Kidney (tissue), 13 donors: ENCODE measurements at regions not wholly inside any gene's neighbourhood (a gene's known extent, or its start where the extent isn't known, plus 50 kb on each side); places are given as distances from the start of the nearest gene placed in this dataset.
"Not testable (repeated sequence)": the region's sequence is repeated elsewhere in the genome, so short reads cannot be mapped to it uniquely, and the experiment has no call there.

ENCODE experiments used
- DNase-seq, 5 donors: peaks; one replicate each; pipeline ENCODE4 v3.0.0-alpha.2; 2013 to 2020
- FAIRE-seq: peaks from 2 replicates; lab custom pipeline; 2012; peaks lifted over from hg19 to GRCh38; lab: Jason Lieb, UNC
- H3K27ac ChIP-seq, 2 donors: one replicate each; pipeline ENCODE4 v1.7.0; 2013; ENCODE audit warnings: low read depth in 2 of 2, low read length in 2 of 2, inconsistent platforms in 1 of 2
- H3K27me3 ChIP-seq: one replicate; pipeline ENCODE4 v1.7.1; 2013; ENCODE audit warnings: low read length, inconsistent platforms; ENCODE audit not compliant: control insufficient read depth, insufficient read depth
- H3K36me3 ChIP-seq, 3 donors: one replicate each; pipeline versions ENCODE4 v1.7.0 to v1.7.1; 2013; ENCODE audit warnings: low read length in 3 of 3, control low read depth in 1 of 3, inconsistent platforms in 1 of 3; ENCODE audit not compliant: insufficient read depth in 3 of 3, control insufficient read depth in 2 of 3
- H3K4me1 ChIP-seq, 3 donors: one replicate each; pipeline versions ENCODE4 v1.7.0 to v1.7.1; 2013; ENCODE audit warnings: low read length in 3 of 3, inconsistent platforms in 1 of 3, low read depth in 1 of 3; ENCODE audit not compliant: control insufficient read depth in 2 of 3, insufficient read depth in 2 of 3
- H3K4me3 ChIP-seq, 3 donors: one replicate each; pipeline versions ENCODE4 v1.7.0 to v1.8.1; 2013; ENCODE audit warnings: low read length in 3 of 3, control low read depth in 1 of 3, inconsistent platforms in 1 of 3
- H3K9ac ChIP-seq, 3 donors: one replicate each; pipeline versions ENCODE4 v1.7.0 to v1.7.1; 2013; ENCODE audit warnings: low read length in 3 of 3, control low read depth in 1 of 3, inconsistent platforms in 1 of 3
- H3K9me3 ChIP-seq, 3 donors: one replicate each; pipeline versions ENCODE4 v1.7.0 to v1.7.1; 2013; ENCODE audit warnings: low read length in 3 of 3, control low read depth in 1 of 3, inconsistent platforms in 1 of 3; ENCODE audit not compliant: control insufficient read depth in 2 of 3, insufficient read depth in 1 of 3
- CTCF ChIP-seq: IDR thresholded peaks from 3 replicates; pipeline ENCODE4 v1.5.1; 2012; ENCODE audit warnings: mild to moderate bottlenecking, moderate library complexity, borderline replicate concordance; ENCODE audit not compliant: insufficient read depth; ENCODE audit errors: extremely low read depth
- intact Hi-C: fragments of 100-400 bp; cut with DNase I; formaldehyde crosslinking; loops from one replicate; pipeline ENCODE4 v1.11.1; 2022
- donor health status: control.
- donor health status: control.
- donor health status: control.
- donor health status: control.
- donor health status: control.
- donor health status: DM: yes; HTN: yes; CAD: no.
- donor health status: Normal renal cell carcinoma (clear cell type).

- no peaks in the 10 kb centered on the region for H3K27me3 ChIP-seq
Measured at GRCh38 chr2:65913813-65914212, 481.4 kb upstream of the SPRED2 start.

GRCh38 chr2:65901756-65902155, 469.4 kb upstream of the SPRED2 start:
- no peak for FAIRE-seq
- no peak for TF ChIP-seq CTCF
- Histone ChIP-seq H3K9me3 (peaks cover 0 to 4% (median 0%) of the 10 kb centered on the region in 3 donors), H3K27ac (no peak overlapping the region), H3K27me3 (no peaks in the 10 kb centered on the region), H3K4me1 (no peaks in the 10 kb centered on the region), H3K9ac (no peak overlapping the region), H3K36me3 (no peaks in the 10 kb centered on the region), H3K4me3 (no peak overlapping the region)
- no peak for DNase-seq
- intact Hi-C loops: no loop called here

More at GRCh38 chr2:65913813-65914212, 481.4 kb upstream of the SPRED2 start:
- no peak overlapping the region for H3K9ac ChIP-seq
- DNase-seq: no peak
- FAIRE-seq: no peak
- no peak overlapping the region for H3K4me3 ChIP-seq
- H3K9me3 ChIP-seq: no peaks in the 10 kb centered on the region
- H3K4me1 ChIP-seq: no peaks in the 10 kb centered on the region
- H3K36me3 ChIP-seq: no peaks in the 10 kb centered on the region
- no peak overlapping the region for H3K27ac ChIP-seq
- intact Hi-C loops: no loop called here
- TF ChIP-seq CTCF: no peak

- no peaks in the 10 kb centered on the region for H3K36me3 ChIP-seq
- TF ChIP-seq CTCF: no peak
Measured at GRCh38 chr2:65896446-65896845, 464.0 kb upstream of the SPRED2 start.

GRCh38 chr2:65890131-65890530, 457.7 kb upstream of the SPRED2 start:
- H3K27ac ChIP-seq, H3K9me3 ChIP-seq, H3K27me3 ChIP-seq, FAIRE-seq, H3K4me3 ChIP-seq, H3K4me1 ChIP-seq, H3K9ac ChIP-seq, DNase-seq, intact Hi-C loops, H3K36me3 ChIP-seq: not testable (repeated sequence)

More at GRCh38 chr2:65896446-65896845, 464.0 kb upstream of the SPRED2 start:
- Histone ChIP-seq H3K4me1 (no peaks in the 10 kb centered on the region), H3K27ac (no peak overlapping the region), H3K27me3 (no peaks in the 10 kb centered on the region), H3K4me3 (no peak overlapping the region), H3K9me3 (peaks cover 0 to 2% (median 0%) of the 10 kb centered on the region in 3 donors), H3K9ac (no peak overlapping the region)
- FAIRE-seq: no peak
- intact Hi-C loops: no loop called here
- no peak for DNase-seq
